Activated CD8-positive, alpha-beta memory T cell treated with anti-CD3 and anti-CD28 coated beads, Interleukin-2, amount 10 ng/mL, durations not matched to agents 7 days and 5 days (primary cell): ENCODE measurements at regions not wholly inside any gene's neighbourhood (a gene's known extent, or its start where the extent isn't known, plus 50 kb on each side); places are given as distances from the start of the nearest gene placed in this dataset.

ENCODE experiments used
- ATAC-seq: fragments of 150-1000 bp; cut with Tn5 transposase; one replicate; pipeline ENCODE4 v1.10.0; 2021; ENCODE audit warnings: moderate library complexity
- CTCF ChIA-PET: fragments of 350-600 bp; sonication (Branson Sonifier 250); formaldehyde crosslinking; loops from one replicate; lab custom pipeline; 2021; ENCODE audit warnings: antibody characterized with exemption; lab: Charles Lee
- DNase-seq: peaks from one replicate; pipeline ENCODE4 v3.0.0-alpha.2; 2020
- H3K27ac Mint-ChIP-seq: one replicate; pipeline ENCODE4 v1.8.0; 2021; ENCODE audit warnings: mild to moderate bottlenecking, mixed read lengths
- H3K27me3 Mint-ChIP-seq: one replicate; pipeline ENCODE4 v1.8.0; 2021; ENCODE audit warnings: mixed read lengths
- H3K36me3 Mint-ChIP-seq: one replicate; pipeline ENCODE4 v1.8.0; 2021; ENCODE audit warnings: mild to moderate bottlenecking, mixed read lengths
- H3K4me1 Mint-ChIP-seq: one replicate; pipeline ENCODE4 v1.8.0; 2021; ENCODE audit warnings: mixed read lengths
- H3K4me3 Mint-ChIP-seq: one replicate; pipeline ENCODE4 v1.8.0; 2021; ENCODE audit warnings: mild to moderate bottlenecking, moderate library complexity, mixed read lengths
- H3K9me3 Mint-ChIP-seq: one replicate; pipeline ENCODE4 v1.8.0; 2022; ENCODE audit warnings: low read depth, mixed read lengths

GRCh38 chr1:96233422-96233821, 488.2 kb upstream of the PTBP2 start:
- Mint-ChIP-seq H3K27ac (no peak overlapping the region), H3K4me1 (no peaks in the 10 kb centered on the region), H3K4me3 (no peak overlapping the region), H3K9me3 (no peaks in the 10 kb centered on the region), H3K27me3 (no peaks in the 10 kb centered on the region), H3K36me3 (no peaks in the 10 kb centered on the region)
- DNase-seq = no peak
- CTCF ChIA-PET = no interaction called here
- no peak for ATAC-seq

DNA sequence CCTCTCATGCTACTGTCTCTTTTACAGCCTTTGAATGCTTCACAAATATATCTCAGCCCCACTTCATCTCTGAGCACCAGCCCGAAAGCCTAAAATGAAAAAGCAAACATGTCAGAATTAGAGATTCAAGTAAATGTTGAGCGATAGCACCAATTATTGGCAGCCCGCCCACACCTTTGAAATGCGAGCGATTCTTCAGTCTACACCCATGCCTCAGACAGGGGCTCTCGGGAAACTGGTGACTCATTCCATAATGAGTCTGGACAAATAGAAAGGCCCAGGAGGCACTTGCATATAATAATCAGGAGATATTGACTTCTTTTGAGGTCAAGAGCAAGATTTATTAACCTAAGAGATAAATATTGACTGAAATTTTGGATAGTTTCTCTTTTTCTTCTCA, 487.3 kb upstream of the PTBP2 start:
- H3K4me3 Mint-ChIP-seq = no peak overlapping the region
- H3K36me3 Mint-ChIP-seq = no peaks in the 10 kb centered on the region
- DNase-seq (no peak), ATAC-seq (no peak)
- no peaks in the 10 kb centered on the region for H3K4me1 Mint-ChIP-seq
- H3K9me3 Mint-ChIP-seq = no peaks in the 10 kb centered on the region
- H3K27ac Mint-ChIP-seq = no peak overlapping the region
- H3K27me3 Mint-ChIP-seq = no peaks in the 10 kb centered on the region
- CTCF ChIA-PET = no interaction called here

DNA sequence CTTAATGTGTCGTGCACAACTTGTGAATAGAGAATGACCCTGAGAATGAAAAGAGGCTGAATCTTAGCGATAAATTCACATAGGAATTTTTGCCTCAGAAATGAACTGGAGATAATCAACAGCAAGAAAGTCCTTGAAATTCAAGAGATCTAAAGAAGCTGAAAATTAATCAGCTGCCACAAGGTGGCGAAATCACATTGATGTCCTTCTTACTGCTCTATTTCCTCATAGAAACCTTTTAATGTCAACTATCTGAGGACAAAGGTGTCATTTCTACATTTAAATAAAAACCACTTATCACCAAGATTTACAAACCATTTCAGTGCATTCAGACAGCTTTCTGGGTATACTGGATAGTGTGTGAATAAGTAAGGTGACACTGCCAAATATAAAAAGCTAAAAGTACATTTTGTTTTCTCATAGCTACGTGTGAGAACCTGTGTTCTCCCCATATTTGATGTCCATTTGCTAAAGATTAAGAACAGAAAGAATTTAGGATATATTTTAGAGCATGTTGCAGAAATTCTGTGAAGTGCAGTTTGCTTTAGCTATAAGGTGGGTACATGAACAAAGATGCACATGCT, 485.3 kb upstream of the PTBP2 start:
- no peaks in the 10 kb centered on the region for H3K27me3 Mint-ChIP-seq
- no peaks in the 10 kb centered on the region for H3K36me3 Mint-ChIP-seq
- H3K4me1 Mint-ChIP-seq = no peaks in the 10 kb centered on the region
- CTCF ChIA-PET = no interaction called here
- DNase-seq = no peak
- no peaks in the 10 kb centered on the region for H3K9me3 Mint-ChIP-seq
- no peak for ATAC-seq
- no peak overlapping the region for H3K4me3 Mint-ChIP-seq
- no peak overlapping the region for H3K27ac Mint-ChIP-seq

DNA sequence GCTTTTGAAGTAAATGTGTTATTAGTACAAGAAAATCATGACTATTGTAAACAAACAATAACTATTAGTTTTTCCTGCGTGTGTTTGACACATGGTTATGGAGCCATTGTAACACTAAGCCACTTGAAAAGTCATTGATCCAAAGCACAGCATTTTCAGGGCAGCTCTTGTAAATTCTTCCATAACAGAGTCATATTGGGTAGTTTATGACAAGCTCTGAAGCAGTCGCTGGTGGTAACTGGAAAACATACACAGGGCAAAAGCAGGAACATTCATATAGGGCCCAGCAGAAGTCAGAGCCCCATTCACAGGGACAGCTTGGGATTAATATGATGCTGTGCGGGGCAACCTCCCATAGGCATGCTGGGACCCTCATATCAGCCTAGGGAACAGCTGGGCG, 483.2 kb upstream of the PTBP2 start:
- Mint-ChIP-seq H3K4me3 (no peak overlapping the region), H3K4me1 (no peaks in the 10 kb centered on the region), H3K27me3 (no peaks in the 10 kb centered on the region), H3K27ac (no peak overlapping the region), H3K9me3 (no peaks in the 10 kb centered on the region), H3K36me3 (no peaks in the 10 kb centered on the region)
- DNase-seq = no peak
- CTCF ChIA-PET = no interaction called here
- ATAC-seq = no peak

GRCh38 chr1:96240438-96240837, 481.1 kb upstream of the PTBP2 start:
- CTCF ChIA-PET = no interaction called here
- no peak overlapping the region for H3K27ac Mint-ChIP-seq
- H3K4me3 Mint-ChIP-seq = no peak overlapping the region
- no peak for ATAC-seq
- no peaks in the 10 kb centered on the region for H3K36me3 Mint-ChIP-seq
- H3K9me3 Mint-ChIP-seq = no peaks in the 10 kb centered on the region
- no peak for DNase-seq
- no peaks in the 10 kb centered on the region for H3K27me3 Mint-ChIP-seq
- H3K4me1 Mint-ChIP-seq = no peaks in the 10 kb centered on the region

GRCh38 chr1:96253246-96254035, 468.1 kb upstream of the PTBP2 start:
- DNase-seq = no peak

DNA sequence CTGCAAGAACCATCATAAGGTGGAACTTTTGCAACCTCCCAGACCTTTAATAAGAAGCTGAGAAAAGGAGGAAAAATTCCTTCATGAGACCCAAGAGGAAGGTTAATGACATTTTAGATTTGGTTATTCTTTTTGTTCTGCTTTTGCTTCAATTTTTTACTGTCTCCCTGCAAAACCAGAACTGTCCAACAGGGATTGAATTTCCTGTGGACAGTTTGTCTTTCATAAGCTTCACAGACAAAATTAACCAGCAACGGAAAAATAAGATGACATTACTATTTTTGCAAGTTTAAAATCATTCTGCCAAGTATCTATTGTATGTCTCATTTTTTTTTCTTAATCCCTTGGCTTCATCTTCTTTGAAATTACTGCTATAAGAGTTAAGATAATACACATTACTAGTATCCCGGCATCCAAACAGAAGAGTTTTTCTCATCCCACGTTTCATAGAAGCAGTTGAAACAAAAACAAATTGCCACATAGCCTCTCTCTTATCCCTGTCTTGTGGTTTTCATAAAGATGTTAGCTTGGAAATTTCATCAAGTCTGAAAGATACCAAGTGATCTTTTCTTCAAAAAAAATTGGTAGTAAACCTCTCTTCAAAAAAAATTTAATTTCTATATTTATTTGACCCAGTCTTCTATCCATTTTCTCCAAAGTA, 465.3 kb upstream of the PTBP2 start:
- CTCF ChIA-PET = no interaction called here
- H3K27ac Mint-ChIP-seq = no peak overlapping the region

More at GRCh38 chr1:96253246-96254035, 468.1 kb upstream of the PTBP2 start:
- H3K27me3 Mint-ChIP-seq = no peaks in the 10 kb centered on the region
- H3K27ac Mint-ChIP-seq = no peak overlapping the region
- ATAC-seq = no peak
- no peaks in the 10 kb centered on the region for H3K36me3 Mint-ChIP-seq
- CTCF ChIA-PET = no interaction called here
- no peak overlapping the region for H3K4me3 Mint-ChIP-seq
- H3K9me3 Mint-ChIP-seq = peaks cover 5% of the 10 kb centered on the region
- no peaks in the 10 kb centered on the region for H3K4me1 Mint-ChIP-seq

DNA sequence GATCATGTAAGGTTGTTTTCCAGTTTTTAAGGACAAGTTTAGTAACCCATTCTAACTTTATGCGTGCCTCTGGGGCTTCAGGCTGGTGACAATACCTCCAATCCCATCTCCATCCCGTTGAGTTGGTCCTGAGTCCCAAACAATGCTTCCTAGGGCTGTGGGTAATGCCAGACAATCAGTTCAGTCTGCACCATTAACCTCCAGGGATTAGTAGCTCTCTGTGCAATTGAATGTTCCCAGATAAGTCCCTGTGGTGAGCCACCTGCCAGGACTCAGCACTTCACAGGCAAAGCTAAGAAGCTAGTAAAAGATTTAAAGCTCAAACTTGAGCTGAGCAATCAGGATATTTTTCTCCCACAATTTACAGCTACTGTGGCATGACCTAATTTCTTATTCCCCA, 462.2 kb upstream of the PTBP2 start:
- peaks cover 7% of the 10 kb centered on the region for H3K9me3 Mint-ChIP-seq
- DNase-seq = no peak

More for the DNA sequence above, 465.3 kb upstream of the PTBP2 start:
- H3K4me3 Mint-ChIP-seq = no peak overlapping the region
- no peaks in the 10 kb centered on the region for H3K27me3 Mint-ChIP-seq
- peaks cover 7% of the 10 kb centered on the region for H3K9me3 Mint-ChIP-seq
- no peaks in the 10 kb centered on the region for H3K4me1 Mint-ChIP-seq
- no peaks in the 10 kb centered on the region for H3K36me3 Mint-ChIP-seq
- DNase-seq = no peak
- no peak for ATAC-seq

GRCh38 chr1:96281491-96281890, 440.1 kb upstream of the PTBP2 start:
- Mint-ChIP-seq H3K27ac (no peak overlapping the region), H3K4me1 (no peaks in the 10 kb centered on the region), H3K27me3 (no peaks in the 10 kb centered on the region), H3K36me3 (no peaks in the 10 kb centered on the region), H3K4me3 (no peak overlapping the region), H3K9me3 (peaks cover 11% of the 10 kb centered on the region)
- no peak for ATAC-seq
- CTCF ChIA-PET = no interaction called here
- DNase-seq = no peak

More for the DNA sequence above, 462.2 kb upstream of the PTBP2 start:
- H3K27ac Mint-ChIP-seq = no peak overlapping the region
- CTCF ChIA-PET = no interaction called here
- ATAC-seq = no peak
- no peaks in the 10 kb centered on the region for H3K4me1 Mint-ChIP-seq
- no peak overlapping the region for H3K4me3 Mint-ChIP-seq
- no peaks in the 10 kb centered on the region for H3K36me3 Mint-ChIP-seq
- H3K27me3 Mint-ChIP-seq = no peaks in the 10 kb centered on the region

DNA sequence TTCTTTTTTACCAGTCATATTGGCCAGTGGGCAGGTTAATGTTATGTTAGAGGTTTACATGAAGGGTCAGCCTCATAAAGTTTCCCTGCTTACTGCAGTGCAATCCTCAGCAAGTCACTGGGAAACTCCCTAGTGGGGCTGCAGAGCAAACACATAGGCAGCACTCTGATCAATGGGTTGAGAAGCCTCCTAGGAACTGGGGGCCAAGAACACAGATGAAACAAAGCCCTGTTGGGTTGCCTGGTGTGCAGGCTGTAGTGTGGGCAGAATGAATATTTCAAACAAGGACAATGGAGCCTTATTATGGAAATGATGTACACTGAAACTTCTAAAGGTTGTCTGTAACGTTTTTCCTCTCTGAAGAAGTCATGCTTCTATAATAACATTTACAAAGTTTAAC, 431.6 kb upstream of the PTBP2 start:
- Mint-ChIP-seq H3K9me3 (peaks cover 12% of the 10 kb centered on the region), H3K4me1 (no peaks in the 10 kb centered on the region), H3K27me3 (no peaks in the 10 kb centered on the region), H3K36me3 (no peaks in the 10 kb centered on the region), H3K4me3 (no peak overlapping the region), H3K27ac (no peak overlapping the region)
- CTCF ChIA-PET = no interaction called here
- ATAC-seq (no peak), DNase-seq (no peak)

DNA sequence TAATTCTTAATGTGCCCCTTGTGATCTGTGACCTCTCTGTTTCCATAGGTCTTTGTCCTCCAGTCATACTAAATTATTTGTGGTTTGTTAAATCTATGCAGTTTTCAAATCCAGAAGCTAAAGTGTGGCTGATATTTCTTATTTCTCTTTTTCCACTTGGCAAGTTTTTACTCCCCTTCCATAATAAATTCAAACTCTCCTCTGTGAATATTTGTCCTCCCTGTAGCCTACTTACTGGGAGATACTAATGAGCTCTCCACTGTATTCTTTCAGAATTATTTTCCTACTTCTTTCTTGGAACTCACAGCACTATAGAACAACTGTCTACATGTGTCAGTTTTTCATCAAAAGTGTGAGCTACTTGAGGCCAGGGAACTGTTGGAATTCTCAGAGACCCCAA, 430.8 kb upstream of the PTBP2 start:
- H3K27ac Mint-ChIP-seq = no peak overlapping the region
- no peaks in the 10 kb centered on the region for H3K36me3 Mint-ChIP-seq
- H3K9me3 Mint-ChIP-seq = peaks cover 12% of the 10 kb centered on the region
- ATAC-seq (no peak), DNase-seq (no peak)
- no peaks in the 10 kb centered on the region for H3K4me1 Mint-ChIP-seq
- no peak overlapping the region for H3K4me3 Mint-ChIP-seq
- CTCF ChIA-PET = no interaction called here
- H3K27me3 Mint-ChIP-seq = no peaks in the 10 kb centered on the region

DNA sequence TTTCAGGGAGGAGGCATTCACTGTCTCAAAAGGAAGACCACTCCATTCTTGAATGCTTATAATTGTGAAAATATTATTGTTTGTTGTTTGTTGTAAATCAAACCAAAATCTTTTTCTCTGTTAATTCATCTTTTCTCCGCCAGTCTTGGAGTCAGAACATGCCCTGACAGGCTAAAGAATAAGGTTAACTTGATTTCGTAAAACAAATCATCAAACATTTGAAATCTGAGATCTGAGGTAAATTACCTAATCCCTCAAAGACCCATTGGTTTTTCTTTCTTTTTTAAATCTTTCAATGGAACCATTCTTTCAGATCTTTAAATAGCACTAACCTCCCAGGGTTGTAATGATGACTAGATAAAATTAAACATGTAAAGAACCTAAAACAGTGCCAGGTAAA, 430.1 kb upstream of the PTBP2 start:
- Mint-ChIP-seq H3K4me1 (no peaks in the 10 kb centered on the region), H3K36me3 (no peaks in the 10 kb centered on the region), H3K27me3 (no peaks in the 10 kb centered on the region), H3K4me3 (no peak overlapping the region), H3K27ac (no peak overlapping the region), H3K9me3 (peaks cover 11% of the 10 kb centered on the region)
- CTCF ChIA-PET = no interaction called here
- ATAC-seq (no peak), DNase-seq (no peak)

GRCh38 chr1:96292141-96292540, 429.4 kb upstream of the PTBP2 start:
- Mint-ChIP-seq H3K4me1 (no peaks in the 10 kb centered on the region), H3K4me3 (no peak overlapping the region), H3K27me3 (no peaks in the 10 kb centered on the region), H3K36me3 (no peaks in the 10 kb centered on the region), H3K27ac (no peak overlapping the region), H3K9me3 (peaks cover 7% of the 10 kb centered on the region)
- ATAC-seq (no peak), DNase-seq (no peak)
- CTCF ChIA-PET = no interaction called here

- Mint-ChIP-seq H3K4me1 (no peaks in the 10 kb centered on the region), H3K9me3 (no peaks in the 10 kb centered on the region), H3K4me3 (no peak overlapping the region), H3K36me3 (no peaks in the 10 kb centered on the region), H3K27me3 (no peaks in the 10 kb centered on the region), H3K27ac (no peak overlapping the region)
- no peak for ATAC-seq
- CTCF ChIA-PET = no interaction called here
- DNase-seq = no peak
Measured at GRCh38 chr1:96296991-96297390, 424.6 kb upstream of the PTBP2 start.
